ENCODE measurements at regions not wholly inside any gene's neighbourhood (a gene's known extent, or its start where the extent isn't known, plus 50 kb on each side); places are given as distances from the start of the nearest gene placed in this dataset.

DNA sequence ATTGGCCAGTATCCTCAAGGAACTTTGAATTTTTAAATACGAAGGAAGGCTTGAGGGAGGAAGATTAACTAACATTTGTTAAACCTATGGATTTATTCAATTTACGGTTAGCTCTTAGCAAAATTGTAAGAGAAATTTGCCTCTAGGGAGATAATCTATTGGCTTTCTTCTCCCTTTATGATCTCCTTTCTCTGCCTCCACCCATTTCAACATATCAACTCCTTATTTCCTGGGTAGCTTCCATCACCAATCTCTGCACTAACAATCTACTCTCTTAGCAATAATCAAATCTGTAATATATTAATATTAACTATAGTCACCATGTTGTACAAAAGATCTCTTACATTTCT, 233.9 kb upstream of the CSNK1A1L start:
- TF ChIP-seq POLR2A (IDR thresholded peaks at IDR 0.05; ENCODE audit: low read length) (no peak), GATA1 (IDR thresholded peaks at IDR 0.05; ENCODE audit: low read depth, low read length) (no peak)
